Kidney epithelial cell (primary cell): ENCODE measurements at regions not wholly inside any gene's neighbourhood (a gene's known extent, or its start where the extent isn't known, plus 50 kb on each side); places are given as distances from the start of the nearest gene placed in this dataset.

Experiments
- DNase-seq: peaks from one replicate; pipeline ENCODE4 v3.0.0-alpha.2; 2010; ENCODE audit warnings: low read depth
- H3K27me3 ChIP-seq: 2 replicates; pipeline ENCODE4 v1.6.0; 2011; ENCODE audit warnings: low read length; ENCODE audit not compliant: control insufficient read depth, insufficient read depth
- H3K36me3 ChIP-seq: 2 replicates; pipeline ENCODE4 v1.5.1; 2011; ENCODE audit warnings: low read length; ENCODE audit not compliant: control insufficient read depth, insufficient read depth
- H3K4me3 ChIP-seq: 2 replicates; pipeline ENCODE4 v1.5.1; 2011; ENCODE audit warnings: low read depth, mild to moderate bottlenecking, control low read depth, low read length
- CTCF ChIP-seq: IDR thresholded peaks from 2 replicates; pipeline ENCODE4 v1.5.1; 2011; ENCODE audit warnings: mild to moderate bottlenecking, moderate library complexity, low read length, control low read depth, inconsistent platforms; ENCODE audit not compliant: insufficient read depth, poor library complexity, severe bottlenecking

GRCh38 chr4:151569650-151570049 lies 160.7 kb downstream of the FHIP1A start:
- TF ChIP-seq CTCF, result no peak

GRCh38 chr4:151573474-151573873 lies 164.5 kb downstream of the FHIP1A start:
- H3K4me3 ChIP-seq, result no peak overlapping the region
- TF ChIP-seq CTCF, result no peak
- DNase-seq, result no peak
- H3K36me3 ChIP-seq, result no peaks in the 10 kb centered on the region
- H3K27me3 ChIP-seq, result no peaks in the 10 kb centered on the region

More at GRCh38 chr4:151569650-151570049, 160.7 kb downstream of the FHIP1A start:
- no peaks in the 10 kb centered on the region for H3K27me3 ChIP-seq
- H3K4me3 ChIP-seq, result no peak overlapping the region
- no peak for DNase-seq
- H3K36me3 ChIP-seq, result no peaks in the 10 kb centered on the region

GRCh38 chr4:151573945-151574344 lies 165.0 kb downstream of the FHIP1A start:
- Histone ChIP-seq H3K4me3 (no peak overlapping the region), H3K36me3 (no peaks in the 10 kb centered on the region), H3K27me3 (no peaks in the 10 kb centered on the region)
- DNase-seq, result no peak
- no peak for TF ChIP-seq CTCF

GRCh38 chr4:151574968-151575367 lies 166.0 kb downstream of the FHIP1A start:
- Histone ChIP-seq H3K27me3 (no peaks in the 10 kb centered on the region), H3K4me3 (no peak overlapping the region), H3K36me3 (no peaks in the 10 kb centered on the region)
- DNase-seq, result no peak
- no peak for TF ChIP-seq CTCF

GRCh38 chr4:151575646-151576045 lies 166.7 kb downstream of the FHIP1A start:
- no peak overlapping the region for H3K4me3 ChIP-seq
- no peak for TF ChIP-seq CTCF
- no peaks in the 10 kb centered on the region for H3K27me3 ChIP-seq
- DNase-seq, result no peak
- H3K36me3 ChIP-seq, result no peaks in the 10 kb centered on the region

GRCh38 chr4:151576627-151577026 lies 167.7 kb downstream of the FHIP1A start:
- no peak for TF ChIP-seq CTCF
- no peaks in the 10 kb centered on the region for H3K27me3 ChIP-seq
- H3K36me3 ChIP-seq, result no peaks in the 10 kb centered on the region
- DNase-seq, result no peak
- H3K4me3 ChIP-seq, result no peak overlapping the region
